Large intestine (tissue), 3 donors: ENCODE measurements at regions not wholly inside any gene's neighbourhood (a gene's known extent, or its start where the extent isn't known, plus 50 kb on each side); places are given as distances from the start of the nearest gene placed in this dataset.

Experiments
- DNase-seq, 2 donors: peaks; one replicate each; pipeline versions ENCODE4 v3.0.0 to v3.0.0-alpha.2; 2013
- H3K27ac ChIP-seq: one replicate; pipeline ENCODE4 v1.5.1; 2013; ENCODE audit warnings: low read length
- H3K27me3 ChIP-seq: 2 replicates; pipeline ENCODE4 v1.6.1; 2013; ENCODE audit warnings: low read length; ENCODE audit not compliant: control insufficient read depth, insufficient read depth
- H3K36me3 ChIP-seq: 2 replicates; pipeline ENCODE4 v1.6.1; 2013; ENCODE audit warnings: low read length; ENCODE audit not compliant: control insufficient read depth, insufficient read depth
- H3K4me1 ChIP-seq: one replicate; pipeline ENCODE4 v1.6.1; 2013; ENCODE audit warnings: low read length; ENCODE audit not compliant: control insufficient read depth, insufficient read depth
- H3K4me3 ChIP-seq: one replicate; pipeline ENCODE4 v1.5.1; 2013; ENCODE audit warnings: low read length
- H3K9me3 ChIP-seq: one replicate; pipeline ENCODE4 v1.6.1; 2013; ENCODE audit warnings: mild to moderate bottlenecking, low read depth, low read length, moderate library complexity; ENCODE audit not compliant: control insufficient read depth
- WGBS: methylation state at CpG from one replicate; pipeline ENCODE4 v1.1.5; 2013; ENCODE audit warnings: low lambda C conversion rate; ENCODE audit not compliant: insufficient coverage; 5-methylcytosine and 5-hydroxymethylcytosine counted together

- Histone ChIP-seq H3K4me3 (no peak overlapping the region), H3K36me3 (no peaks in the 10 kb centered on the region), H3K4me1 (no peaks in the 10 kb centered on the region), H3K27me3 (no peaks in the 10 kb centered on the region), H3K27ac (no peak overlapping the region), H3K9me3 (no peaks in the 10 kb centered on the region)
- WGBS = no CpG with 5 or more reads among the region's 5 CpGs
- no peak for DNase-seq
Observed at GRCh38 chr12:118512669-118513068, 136.3 kb downstream of the SUDS3 start.

DNA sequence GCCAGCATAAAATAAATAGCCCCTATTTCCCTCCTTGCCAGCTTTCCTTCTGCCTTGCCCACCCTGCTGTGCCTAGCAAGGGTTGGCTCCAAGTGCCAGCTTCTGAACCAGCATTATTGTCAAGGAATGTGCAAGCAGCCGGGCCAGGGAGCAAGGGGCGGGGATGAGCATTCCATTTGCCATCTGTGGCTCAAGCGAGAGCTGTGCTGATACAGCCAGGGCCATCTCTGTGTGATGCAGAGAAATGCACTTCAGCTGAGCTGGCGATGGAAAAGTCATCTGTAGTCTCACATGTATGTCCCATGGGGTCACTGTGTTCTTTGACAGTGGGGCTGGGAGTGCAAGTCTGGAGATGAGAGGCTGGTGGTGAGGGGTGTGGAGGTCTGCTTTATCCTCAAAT, 137.3 kb downstream of the SUDS3 start:
- Histone ChIP-seq H3K4me3 (no peak overlapping the region), H3K27ac (no peak overlapping the region), H3K36me3 (no peaks in the 10 kb centered on the region), H3K9me3 (no peaks in the 10 kb centered on the region), H3K4me1 (no peaks in the 10 kb centered on the region), H3K27me3 (no peaks in the 10 kb centered on the region)
- WGBS = 40% methylated on average over 1 of the region's 4 CpGs
- no peak for DNase-seq

GRCh38 chr12:118514297-118514696, 137.9 kb downstream of the SUDS3 start:
- 100% methylated on average over 3 of the region's 3 CpGs for WGBS
- H3K9me3 ChIP-seq = no peaks in the 10 kb centered on the region
- no peaks in the 10 kb centered on the region for H3K4me1 ChIP-seq
- H3K4me3 ChIP-seq = no peak overlapping the region
- H3K27me3 ChIP-seq = no peaks in the 10 kb centered on the region
- H3K27ac ChIP-seq = no peak overlapping the region
- no peaks in the 10 kb centered on the region for H3K36me3 ChIP-seq
- DNase-seq = no peak

DNA sequence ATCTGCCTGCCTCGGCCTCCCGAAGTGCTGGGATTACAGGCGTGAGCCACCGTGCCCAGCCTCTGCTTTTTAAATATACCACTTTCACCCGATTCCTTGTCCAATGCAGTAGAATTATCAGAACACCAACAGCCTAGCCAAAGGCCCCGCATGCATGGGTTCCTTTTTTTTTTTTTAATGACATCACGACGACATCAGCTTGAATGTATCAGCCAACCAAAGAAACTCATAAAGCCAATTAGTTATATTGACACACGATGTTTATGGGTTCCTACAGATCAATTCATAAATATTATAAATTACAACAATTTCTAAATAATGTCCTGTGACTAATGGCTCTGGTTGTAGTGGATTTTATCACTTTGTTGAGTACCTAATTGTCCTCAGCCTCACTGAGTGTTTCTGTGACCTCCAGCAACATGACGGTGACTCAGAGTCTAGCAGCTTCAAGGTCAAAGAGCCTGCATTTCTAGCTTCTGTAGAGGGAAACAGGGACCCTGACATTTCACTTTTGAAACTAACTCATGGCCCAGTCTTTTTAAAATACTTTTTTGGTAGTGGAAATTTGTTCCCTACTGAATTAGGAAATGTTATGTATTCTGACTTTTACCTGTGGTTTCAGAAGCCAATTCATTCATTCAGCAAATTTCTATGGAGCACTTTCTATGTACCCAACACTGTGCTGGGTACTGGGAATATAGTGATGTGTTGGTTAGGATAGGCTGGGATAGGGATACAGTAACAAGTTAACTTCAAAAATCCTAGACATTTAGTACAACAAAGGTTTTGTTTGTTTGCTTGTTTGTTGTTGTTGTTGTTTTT, 144.1 kb downstream of the SUDS3 start:
- 93% methylated on average over 2 of the region's 10 CpGs for WGBS
- Histone ChIP-seq H3K36me3 (no peaks in the 10 kb centered on the region), H3K27ac (no peak overlapping the region), H3K27me3 (no peaks in the 10 kb centered on the region), H3K4me3 (no peak overlapping the region), H3K9me3 (no peaks in the 10 kb centered on the region), H3K4me1 (no peaks in the 10 kb centered on the region)
- DNase-seq = no peak

DNA sequence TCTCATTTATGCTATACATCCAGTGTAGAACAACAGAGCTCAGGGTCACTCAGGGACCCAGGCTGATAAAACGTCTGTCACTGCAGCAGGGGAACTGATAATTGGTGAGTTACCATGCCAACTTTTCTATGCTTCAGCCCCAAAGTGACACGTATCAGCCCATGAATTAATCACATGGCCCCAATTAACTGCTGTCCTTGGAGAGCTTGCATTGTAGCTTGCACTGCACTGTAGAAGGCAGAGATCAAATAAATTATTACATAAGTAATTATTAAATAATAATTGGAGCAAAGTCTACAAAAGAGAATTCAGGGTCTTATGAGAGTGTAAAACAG, 144.6 kb downstream of the SUDS3 start:
- no peak for DNase-seq
- H3K9me3 ChIP-seq = no peaks in the 10 kb centered on the region
- no CpG with 5 or more reads among the region's 2 CpGs for WGBS

GRCh38 chr12:118524446-118524845, 148.1 kb downstream of the SUDS3 start:
- Histone ChIP-seq H3K9me3 (no peaks in the 10 kb centered on the region), H3K27ac (no peak overlapping the region), H3K27me3 (no peaks in the 10 kb centered on the region), H3K4me3 (no peak overlapping the region), H3K4me1 (no peaks in the 10 kb centered on the region), H3K36me3 (no peaks in the 10 kb centered on the region)
- WGBS = 100% methylated on average over 2 of the region's 4 CpGs
- no peak for DNase-seq

More for the DNA sequence above, 144.6 kb downstream of the SUDS3 start:
- Histone ChIP-seq H3K36me3 (no peaks in the 10 kb centered on the region), H3K27me3 (no peaks in the 10 kb centered on the region), H3K4me1 (no peaks in the 10 kb centered on the region), H3K4me3 (no peak overlapping the region), H3K27ac (no peak overlapping the region)

GRCh38 chr12:118525216-118525615, 148.9 kb downstream of the SUDS3 start:
- 100% methylated on average over 1 of the region's 2 CpGs for WGBS
- no peaks in the 10 kb centered on the region for H3K4me1 ChIP-seq
- H3K27ac ChIP-seq = no peak overlapping the region
- DNase-seq = no peak
- no peak overlapping the region for H3K4me3 ChIP-seq
- H3K27me3 ChIP-seq = no peaks in the 10 kb centered on the region
- no peaks in the 10 kb centered on the region for H3K36me3 ChIP-seq
- no peaks in the 10 kb centered on the region for H3K9me3 ChIP-seq

GRCh38 chr12:118526255-118527095, 150.1 kb downstream of the SUDS3 start:
- H3K9me3 ChIP-seq = no peaks in the 10 kb centered on the region
- WGBS = no CpG with 5 or more reads among the region's 6 CpGs

GRCh38 chr12:118527310-118527709, 151.0 kb downstream of the SUDS3 start:
- no peaks in the 10 kb centered on the region for H3K36me3 ChIP-seq
- WGBS = no CpG with 5 or more reads among the region's 4 CpGs
- no peak overlapping the region for H3K27ac ChIP-seq
- H3K9me3 ChIP-seq = no peaks in the 10 kb centered on the region
- H3K27me3 ChIP-seq = no peaks in the 10 kb centered on the region
- no peaks in the 10 kb centered on the region for H3K4me1 ChIP-seq
- no peak for DNase-seq
- H3K4me3 ChIP-seq = no peak overlapping the region

More at GRCh38 chr12:118526255-118527095, 150.1 kb downstream of the SUDS3 start:
- H3K4me3 ChIP-seq = no peak overlapping the region
- H3K27ac ChIP-seq = no peak overlapping the region
- DNase-seq = no peak
- H3K4me1 ChIP-seq = no peaks in the 10 kb centered on the region
- H3K36me3 ChIP-seq = no peaks in the 10 kb centered on the region
- no peaks in the 10 kb centered on the region for H3K27me3 ChIP-seq

- no peak for DNase-seq
- H3K27me3 ChIP-seq = no peaks in the 10 kb centered on the region
- H3K36me3 ChIP-seq = no peaks in the 10 kb centered on the region
- no peaks in the 10 kb centered on the region for H3K9me3 ChIP-seq
- no peaks in the 10 kb centered on the region for H3K4me1 ChIP-seq
- H3K4me3 ChIP-seq = no peak overlapping the region
- H3K27ac ChIP-seq = no peak overlapping the region
Observed at GRCh38 chr12:118528625-118529024, 152.3 kb downstream of the SUDS3 start.
